Activated CD4-positive, alpha-beta T cell treated with anti-CD3 and anti-CD28 coated beads, Interleukin-2, amount 50 U/mL, for 4 hours (primary cell): ENCODE measurements at regions not wholly inside any gene's neighbourhood (a gene's known extent, or its start where the extent isn't known, plus 50 kb on each side); places are given as distances from the start of the nearest gene placed in this dataset.
"Not testable (repeated sequence)": the region's sequence is repeated elsewhere in the genome, so short reads cannot be mapped to it uniquely, and the experiment has no call there.

Experiments used
- DNase-seq, 2 experiments: peaks; one replicate each; pipeline ENCODE4 v3.0.0-alpha.2; 2020

DNA sequence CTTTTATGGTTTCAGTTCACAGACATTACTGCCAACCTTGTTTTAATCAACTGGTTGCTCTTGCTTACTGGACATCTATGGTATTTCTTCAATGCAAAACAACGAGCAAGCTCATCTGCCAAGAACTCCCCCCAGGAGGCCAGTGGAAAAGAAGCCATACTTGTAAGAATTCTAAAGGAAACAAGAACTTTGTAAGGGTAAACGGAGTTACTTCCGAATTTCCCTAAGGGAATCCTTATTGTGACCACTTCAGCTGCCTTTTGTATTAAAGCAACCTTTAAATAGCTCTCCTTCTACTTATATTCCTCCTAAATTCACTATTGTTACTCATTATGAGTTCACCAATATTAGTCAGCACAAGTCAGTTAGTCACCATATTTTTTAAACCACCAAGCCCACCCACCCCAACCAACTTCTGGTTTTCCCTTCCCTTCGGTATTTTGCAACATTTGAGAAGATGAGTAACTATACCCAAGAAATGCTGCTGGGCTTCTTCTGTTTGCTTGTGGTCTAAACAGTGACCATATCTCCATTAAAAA lies 602.8 kb upstream of the DIPK2B start:
- peak in 1 of 2 experiments; percentile 31 for DNase-seq

DNA sequence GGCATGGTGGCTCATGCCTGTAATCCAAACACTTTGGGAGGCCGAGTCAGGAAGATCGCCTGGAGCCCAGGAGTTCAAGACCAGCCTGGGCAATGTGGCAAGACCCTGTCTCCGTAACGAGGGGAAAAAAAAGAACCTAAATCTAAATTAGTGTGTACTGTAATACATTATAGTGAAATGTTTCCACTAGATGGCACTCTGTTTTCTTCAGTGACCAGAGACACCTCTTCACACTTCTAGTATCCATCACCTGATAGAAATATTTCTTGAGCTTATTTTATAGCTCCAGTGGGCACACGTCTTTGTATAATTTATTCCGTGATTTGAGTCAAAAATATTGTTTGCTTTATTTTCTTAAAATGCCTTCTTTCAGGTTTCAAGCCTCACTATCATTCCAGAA lies 600.9 kb upstream of the DIPK2B start:
- DNase-seq, result no peak

DNA sequence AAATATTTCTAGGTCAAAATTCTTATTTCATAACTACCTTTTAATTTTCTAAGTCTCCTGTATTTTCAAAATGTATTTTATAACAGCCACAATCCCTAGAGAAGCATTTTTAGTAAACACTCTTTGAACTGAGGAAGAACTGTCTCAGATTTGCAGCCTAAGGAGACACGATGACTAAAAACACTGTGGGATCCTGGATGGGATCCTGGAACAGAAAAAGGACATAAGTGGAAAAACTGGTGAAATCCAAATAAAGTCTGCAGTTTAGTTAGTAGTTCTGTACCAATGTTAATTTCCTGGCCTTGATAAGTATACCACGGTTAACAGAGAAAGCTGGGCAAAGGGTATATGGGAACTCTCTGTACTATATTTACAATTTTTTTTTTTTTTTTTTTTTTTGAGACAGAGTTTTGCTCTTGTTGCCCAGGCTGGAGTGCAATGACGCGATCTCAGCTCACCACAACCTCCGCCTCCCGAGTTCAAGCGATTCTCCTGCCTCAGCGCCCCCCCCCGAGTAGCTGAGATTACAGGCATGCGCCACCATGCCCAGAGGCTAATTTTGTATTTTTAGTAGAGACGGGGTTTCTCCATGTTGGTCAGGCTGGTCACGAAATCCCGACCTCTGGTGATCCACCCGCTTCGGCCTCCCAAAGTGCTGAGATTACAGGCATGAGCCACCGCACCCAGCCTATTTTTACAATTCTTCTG lies 600.2 kb upstream of the DIPK2B start:
- DNase-seq, result not testable (repeated sequence)

DNA sequence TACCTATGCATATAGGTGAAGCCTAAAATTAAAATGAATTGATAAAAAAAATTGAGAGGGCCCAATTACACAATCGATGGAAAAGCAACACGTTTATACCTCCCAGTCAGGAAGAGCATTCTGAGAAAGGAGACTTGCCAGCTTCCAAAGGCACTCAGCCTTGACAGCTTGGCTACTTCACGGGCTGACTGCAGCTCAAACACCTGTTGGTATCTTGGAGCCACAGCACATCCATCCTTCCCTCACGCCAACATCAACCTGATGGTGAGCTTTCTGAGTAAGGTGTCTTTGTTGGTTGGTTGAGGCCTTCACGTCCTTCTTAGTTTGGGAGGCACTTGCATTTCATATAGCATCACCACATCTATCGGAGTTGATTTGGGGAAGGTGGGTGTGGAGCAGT lies 598.9 kb upstream of the DIPK2B start:
- no peak for DNase-seq

DNA sequence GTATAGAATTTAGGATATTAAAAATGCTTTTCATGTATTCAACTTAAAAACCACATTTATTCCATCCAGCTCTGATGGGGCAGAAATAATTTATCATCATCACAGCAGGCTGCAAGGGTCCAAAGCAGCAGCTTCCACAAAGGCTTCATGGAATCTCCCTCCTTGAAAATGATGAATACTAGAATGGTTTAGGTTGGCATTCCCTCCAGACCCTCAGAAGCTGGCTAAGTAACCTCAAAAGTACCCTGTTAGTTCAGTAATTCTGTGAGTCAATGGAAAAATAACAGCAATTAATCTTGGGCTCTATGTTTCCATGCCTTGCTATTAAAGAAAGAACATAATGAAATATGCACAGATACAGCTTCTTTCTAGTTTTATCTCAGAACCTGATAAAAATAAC lies 594.9 kb upstream of the DIPK2B start:
- DNase-seq, result no peak

DNA sequence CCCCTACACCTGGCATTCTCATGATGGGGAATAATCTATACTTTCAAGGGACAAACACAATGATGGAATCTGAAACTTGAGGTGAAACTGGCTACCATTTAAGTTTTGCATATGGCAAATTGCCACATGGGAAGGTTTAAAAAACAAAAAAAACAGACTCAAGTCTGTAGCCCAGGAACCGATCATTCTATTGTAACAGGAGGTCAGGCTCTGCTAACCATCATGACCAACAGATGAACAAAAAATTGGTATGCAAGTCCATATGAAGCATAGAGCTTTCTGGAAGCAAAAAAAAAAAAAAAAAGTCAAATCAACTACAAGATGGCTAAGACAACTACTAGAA lies 594.3 kb upstream of the DIPK2B start:
- no peak for DNase-seq

DNA sequence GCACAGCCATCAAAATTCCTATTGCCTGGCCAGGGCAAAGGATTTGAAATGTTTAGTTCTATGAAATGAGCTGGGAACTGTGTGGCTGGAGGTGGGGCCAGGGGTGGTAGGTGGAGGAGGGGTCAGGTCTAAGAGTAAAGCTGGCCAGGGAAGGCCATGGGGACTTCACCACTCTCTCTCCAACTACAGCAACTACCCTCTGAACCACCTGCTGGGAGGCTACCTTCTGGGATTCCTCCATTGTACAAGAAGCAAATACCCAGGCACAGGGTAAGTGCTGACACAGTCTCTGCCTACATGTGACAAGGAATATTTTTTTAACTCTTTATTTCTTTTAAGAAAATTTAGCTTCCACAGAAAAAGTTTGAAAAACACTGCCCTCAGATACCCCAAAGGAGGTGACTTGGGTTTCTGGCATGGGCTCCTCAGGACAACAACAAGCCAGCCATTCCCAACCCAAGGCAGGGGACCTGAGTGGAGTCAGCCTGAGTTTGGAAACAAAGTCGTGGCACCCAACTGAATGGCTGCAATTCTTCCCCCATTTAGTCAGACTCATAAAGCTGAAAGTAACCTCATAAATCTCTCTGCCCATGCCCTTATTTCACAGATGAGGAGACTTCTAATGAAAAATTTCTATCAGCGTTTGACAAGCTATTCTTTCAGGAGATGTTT lies 593.8 kb upstream of the DIPK2B start:
- DNase-seq, result no peak

DNA sequence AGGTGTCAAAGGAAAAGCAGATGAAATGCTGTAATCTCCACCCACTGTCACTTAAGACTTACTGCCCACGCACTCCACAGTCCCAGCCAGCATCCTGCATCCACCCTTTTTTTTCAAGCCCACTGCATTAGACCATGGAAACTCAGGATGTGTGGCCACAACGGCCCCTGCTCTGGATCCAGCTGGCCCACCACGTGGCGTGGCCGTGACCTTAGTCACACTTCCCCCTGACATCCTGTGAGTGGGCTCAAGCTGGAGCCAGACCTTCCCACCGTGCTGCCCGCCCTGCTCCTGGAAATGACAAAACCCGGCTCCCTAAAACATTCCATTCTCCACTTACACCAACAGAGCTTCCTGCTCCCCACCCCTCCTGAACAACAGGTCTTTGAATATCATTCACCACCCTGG lies 588.3 kb upstream of the DIPK2B start:
- DNase-seq, result no peak

DNA sequence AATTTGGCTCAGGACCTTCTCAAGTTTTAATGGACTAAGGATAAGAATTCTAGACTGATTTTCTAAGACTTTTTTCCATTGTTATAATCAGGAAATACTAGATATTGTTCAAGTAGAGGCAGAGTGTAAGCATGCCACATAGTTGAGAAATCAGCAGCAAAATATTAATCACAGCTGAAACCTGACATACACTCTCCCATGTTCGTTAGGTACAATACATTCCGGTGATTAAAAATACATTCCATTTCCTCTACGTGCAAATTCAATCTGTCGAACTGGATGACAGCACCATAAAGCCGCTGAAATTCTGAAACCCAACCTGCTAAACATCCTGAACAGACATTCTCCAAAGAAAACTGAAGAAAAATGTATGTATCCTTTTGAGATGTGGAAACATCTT lies 587.6 kb upstream of the DIPK2B start:
- no peak for DNase-seq

DNA sequence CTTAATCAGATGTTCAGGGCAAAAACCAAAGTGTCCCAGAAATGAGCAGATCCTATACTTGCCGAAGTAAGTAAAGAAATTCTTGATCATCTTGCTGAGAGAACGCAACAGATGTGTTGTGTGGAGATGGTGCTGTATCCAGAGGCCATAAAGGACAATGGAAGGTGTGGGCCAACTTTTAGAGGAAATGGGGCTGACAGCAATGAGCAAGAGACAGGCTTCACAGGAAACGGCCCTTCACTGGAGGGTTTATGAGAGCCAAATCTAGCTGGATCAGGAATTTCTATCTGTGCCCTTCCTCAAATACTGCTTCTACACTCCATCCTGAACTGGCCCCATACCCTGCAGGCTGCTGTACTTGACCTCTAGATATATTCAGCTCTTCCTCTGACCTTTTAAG lies 583.9 kb upstream of the DIPK2B start:
- no peak for DNase-seq

DNA sequence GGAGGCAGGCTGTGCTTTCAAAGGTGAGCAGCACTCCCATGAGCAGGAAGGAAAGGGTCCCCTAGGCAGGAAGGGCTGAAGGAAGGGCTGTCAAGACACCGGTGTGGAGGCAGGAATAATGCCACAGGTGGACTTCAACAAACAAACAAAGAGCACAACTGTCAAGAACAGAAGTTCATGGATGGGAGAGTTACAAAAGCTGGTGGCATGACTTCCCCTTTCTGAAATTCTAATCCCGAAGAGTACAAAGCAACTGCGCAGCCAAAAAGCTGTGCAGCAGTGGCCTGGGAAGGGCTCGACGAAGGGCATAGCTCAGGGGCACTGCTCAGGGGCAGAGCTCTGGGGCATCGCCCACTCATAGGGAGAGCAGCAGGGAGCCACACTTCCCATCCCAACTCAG lies 582.3 kb upstream of the DIPK2B start:
- DNase-seq, result no peak

DNA sequence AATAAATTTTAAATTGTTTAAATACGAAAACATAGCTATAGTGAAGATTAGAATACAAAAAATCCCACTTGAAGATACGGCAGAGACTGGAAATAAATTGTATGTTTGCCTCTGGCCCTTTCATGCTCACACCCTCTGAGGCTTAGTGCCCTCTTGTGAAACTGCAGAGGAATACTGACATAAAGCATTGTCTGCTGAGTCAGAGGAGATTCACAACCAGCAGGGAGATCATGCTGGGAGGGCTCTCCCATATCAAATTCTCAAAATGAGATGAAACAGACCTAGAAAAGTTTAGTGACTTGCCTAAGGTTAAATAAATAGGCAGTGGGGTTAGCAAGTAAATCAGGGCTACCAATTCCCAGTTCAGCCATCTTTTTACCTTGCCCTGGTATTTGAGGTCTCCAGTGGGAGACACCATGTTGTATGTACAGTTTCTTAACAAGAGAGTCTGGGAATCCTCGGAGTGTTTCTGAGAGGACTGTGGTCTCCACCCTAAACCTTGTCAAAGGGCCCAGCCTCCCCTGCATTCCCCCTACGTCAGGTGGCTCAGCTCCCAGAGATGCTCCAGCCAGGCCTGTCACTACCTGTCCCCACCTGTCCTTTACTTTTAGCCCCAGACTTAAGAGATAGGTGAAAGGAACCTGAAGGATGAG lies 581.4 kb upstream of the DIPK2B start:
- DNase-seq, result no peak

DNA sequence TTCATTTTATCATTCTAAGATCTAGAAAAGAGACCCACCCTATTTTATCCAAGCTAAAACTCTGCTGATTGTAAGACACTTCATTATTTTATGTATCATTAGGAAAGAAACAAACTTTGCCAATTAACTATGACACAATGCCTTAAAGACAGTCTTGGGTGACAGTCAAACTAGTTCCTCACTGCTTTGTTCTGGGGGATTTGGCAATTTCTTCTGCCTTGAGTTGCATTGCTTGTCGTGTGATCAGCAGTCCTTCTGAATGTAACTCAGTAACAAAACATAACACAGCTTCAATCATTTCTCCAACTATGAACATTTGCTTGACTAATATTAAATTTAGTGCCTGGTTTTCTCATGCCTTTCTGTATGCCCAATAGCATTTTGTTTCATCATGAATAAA lies 577.9 kb upstream of the DIPK2B start:
- no peak for DNase-seq

DNA sequence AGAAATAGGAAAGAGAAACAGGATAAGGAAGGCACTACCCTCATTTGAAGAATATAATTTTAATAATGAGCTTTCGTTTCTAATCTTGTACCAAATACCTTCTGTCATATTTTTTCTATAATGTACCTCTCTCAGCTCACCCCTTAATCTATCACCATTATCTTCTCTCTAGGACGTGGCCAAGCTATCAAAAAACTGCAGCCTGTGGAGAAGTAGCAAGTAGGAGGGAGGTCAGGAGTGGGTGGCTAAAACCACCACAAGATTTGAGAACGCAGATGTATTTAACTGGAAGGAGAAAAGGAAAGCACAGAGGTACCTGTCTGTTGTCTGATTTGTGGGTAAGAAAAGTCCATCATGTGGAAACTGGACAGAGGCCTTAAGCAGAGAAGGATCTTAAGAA lies 576.7 kb upstream of the DIPK2B start:
- DNase-seq, result no peak

DNA sequence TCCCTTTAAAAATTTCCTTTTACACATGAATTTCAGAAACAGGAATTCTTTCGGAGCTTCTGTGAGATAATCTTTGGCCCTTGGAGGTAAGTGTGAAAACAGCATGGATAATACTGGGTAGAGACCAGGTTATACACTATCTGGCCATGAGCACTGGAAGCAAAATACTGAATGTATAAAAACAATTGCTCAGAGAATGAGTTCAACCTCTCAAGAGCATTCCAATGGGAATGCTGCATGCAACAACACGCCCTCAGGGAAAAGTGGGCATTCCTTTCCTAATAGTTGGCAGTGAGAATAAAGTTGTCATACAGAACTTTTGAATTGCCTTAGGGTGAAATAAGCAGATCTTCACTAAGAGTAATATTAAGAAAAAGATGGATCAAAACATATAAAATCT lies 574.8 kb upstream of the DIPK2B start:
- DNase-seq, result no peak

DNA sequence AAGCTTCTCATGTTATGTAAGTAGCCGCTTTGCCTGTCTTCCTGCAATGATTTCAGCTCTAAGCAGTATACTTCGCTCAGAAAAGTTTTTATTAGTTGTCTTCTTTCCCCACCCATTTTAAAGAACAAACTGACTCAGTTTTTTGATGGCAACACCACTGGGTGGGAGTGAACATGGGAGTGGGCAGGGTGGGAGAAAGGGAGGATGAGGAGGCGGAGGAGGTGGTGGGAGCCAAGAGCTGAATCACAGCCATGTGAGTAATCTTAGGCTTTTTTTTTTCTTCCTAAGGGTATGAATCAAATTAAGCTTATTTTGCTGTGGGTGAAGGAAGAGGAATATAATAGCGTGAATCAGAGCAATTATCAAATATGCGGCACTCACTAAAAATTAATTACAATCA lies 574.3 kb upstream of the DIPK2B start:
- DNase-seq, result peak in 1 of 2 experiments; percentile 42

DNA sequence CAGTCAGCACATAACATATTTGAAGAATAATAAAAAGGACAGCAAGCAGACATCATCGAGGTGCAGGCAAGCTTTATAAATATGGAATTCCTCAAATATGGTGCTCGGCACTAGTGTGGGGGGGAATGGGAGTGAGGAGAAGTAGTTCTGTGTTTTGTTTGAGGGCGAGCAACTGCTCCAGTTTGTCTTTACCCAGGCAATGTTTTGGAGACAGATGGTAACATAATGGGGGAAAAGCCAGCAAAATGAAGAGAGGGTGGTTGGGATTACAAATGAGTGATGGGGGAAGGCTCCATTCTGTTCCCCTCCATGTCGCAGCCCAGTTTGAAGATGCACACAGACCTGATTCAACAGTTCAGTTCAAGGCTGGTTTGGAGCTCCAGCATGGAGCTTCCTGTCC lies 572.9 kb upstream of the DIPK2B start:
- no peak for DNase-seq

DNA sequence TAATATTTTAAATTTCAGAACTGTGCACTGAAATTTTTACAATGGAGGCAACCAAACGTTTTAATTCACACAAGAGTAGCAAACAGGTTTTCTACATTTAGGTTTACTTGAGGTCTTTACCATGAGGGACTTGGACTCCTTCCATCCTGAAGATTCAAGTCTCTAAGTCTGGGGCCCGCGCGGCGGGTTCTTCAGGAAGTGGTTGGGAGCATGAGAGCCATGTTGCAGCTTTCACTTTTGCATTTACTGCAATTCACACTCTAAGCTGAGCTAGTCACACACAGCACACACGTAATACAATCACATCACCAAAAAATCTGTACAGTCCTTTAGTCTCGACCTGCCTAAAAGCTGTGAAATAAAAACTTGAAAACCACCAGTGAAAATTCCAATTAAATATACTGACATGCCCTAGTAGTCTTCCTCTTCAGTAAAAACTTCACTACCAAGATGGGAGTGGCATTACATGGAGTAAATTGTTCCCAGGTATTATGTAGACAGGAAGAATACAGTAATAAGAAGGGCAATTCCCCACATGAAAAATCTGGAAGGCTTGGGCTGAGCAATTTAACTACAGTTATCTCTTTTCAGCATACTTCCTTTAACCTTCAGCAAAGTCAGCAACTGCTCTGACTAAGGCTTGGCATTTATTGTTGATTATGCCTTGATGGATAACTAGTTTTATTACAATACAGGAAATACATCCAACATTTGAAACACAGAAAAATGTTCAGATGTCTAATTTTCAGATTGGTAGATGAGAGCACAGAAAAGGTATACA lies 571.1 kb upstream of the DIPK2B start:
- peak in 1 of 2 experiments; percentile 40 for DNase-seq

DNA sequence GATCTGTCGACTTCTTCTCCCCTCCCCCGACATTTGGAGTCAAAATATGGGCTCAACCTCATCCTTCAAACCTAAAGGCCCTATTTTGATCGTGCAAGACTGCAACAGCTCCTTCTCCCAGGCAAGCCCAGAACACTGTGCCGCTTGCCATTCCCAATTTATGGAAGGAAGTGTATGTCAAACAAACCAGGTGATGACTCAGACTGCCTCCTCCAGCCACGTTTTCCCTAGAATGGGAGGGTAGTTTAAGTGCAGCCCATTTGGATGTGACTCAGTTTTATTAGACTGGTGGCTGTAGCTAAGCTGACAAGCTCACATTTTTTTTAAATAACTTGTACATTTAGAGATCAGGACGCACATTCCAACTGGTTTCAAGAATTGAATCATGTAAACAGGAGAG lies 570.4 kb upstream of the DIPK2B start:
- no peak for DNase-seq

DNA sequence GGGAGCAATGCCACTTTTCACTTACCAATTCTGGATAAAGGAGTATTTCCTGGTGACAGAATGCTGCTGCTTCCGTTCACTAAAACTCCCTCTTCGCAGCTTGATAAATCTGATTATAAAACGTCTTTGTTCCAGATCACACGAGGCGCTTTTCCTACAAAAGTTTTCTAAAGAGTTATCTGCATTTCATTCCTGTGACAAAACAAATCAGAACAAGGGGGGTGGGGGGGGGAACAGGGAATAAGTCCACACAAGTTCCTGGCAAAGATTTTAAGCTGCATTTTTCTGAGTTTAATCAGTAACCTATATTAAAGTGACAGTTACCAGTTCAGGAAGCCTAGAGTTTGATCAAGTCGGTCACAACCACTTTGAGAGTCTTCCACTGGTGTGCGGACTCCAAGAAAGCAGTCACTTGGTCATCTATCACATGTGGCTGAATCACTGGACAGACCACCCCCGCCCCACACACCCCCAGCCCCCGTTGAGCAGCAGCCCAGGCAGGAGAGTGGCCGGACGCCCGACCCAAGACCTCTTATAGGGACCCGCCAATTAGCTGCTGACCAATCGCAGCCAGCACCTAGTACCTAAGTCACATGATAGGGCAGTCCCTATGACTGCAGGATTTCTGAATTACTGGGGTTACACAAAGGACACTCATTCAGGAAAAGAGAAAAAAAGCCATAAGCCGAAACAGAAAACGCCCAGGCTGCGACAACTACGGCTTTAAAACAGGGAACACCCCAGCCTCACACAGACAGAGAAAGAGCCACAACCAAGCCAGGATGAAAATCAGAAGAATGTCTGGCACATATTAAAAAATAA lies 569.3 kb upstream of the DIPK2B start:
- peak in 1 of 2 experiments; percentile 27 for DNase-seq

DNA sequence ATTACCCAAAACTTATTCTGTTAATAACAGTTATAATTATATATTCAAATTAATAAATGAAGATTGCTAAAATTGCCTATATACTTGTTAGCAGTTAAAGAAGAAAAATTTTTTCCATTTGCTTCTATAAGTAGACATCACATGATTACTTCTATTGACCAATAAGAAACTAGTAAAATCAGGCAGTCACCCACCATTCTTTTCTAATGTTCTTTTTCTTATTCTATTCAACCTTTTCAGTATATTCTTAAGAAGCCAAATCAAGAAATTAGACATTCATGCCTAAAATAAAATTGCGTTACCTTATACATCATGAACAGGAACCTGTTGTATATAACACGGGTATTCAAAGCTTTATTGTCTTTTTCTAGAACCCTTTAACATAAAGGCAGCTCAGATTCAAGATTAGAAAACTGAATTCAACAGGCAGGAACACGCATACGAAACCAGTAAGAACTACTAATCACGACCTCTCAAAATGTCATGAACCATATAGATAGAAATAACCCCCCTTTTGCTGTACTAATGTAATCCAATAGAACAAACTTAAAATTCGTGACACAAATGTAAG lies 568.1 kb upstream of the DIPK2B start:
- no peak for DNase-seq

DNA sequence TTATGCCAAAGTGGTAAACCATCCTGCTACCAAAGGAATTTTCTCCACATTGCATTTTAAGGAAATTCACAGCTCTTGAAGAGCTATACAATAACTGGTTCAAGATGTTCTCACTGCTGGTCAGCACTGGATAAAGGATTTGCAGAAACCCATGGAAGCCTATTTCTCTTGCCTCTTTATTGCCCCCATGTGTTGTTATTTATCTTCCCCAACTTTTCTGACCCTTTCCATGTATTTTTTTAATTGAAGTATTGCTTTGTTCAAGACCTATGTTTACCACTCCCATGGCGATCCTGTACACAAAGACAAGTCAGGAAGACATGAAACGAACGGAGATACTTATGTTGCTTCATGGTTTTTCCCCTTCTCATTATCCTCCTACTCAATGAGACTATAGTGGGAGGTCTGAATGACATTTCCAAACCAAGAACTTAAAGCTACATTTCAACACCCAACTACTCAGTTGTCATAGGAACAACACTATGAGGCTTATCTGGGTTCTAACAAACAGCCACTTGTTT lies 566.4 kb upstream of the DIPK2B start:
- no peak for DNase-seq
